Lower lobe of right lung (tissue), 2 donors: ENCODE measurements at regions not wholly inside any gene's neighbourhood (a gene's known extent, or its start where the extent isn't known, plus 50 kb on each side); places are given as distances from the start of the nearest gene placed in this dataset.
"Not testable (repeated sequence)": the region's sequence is repeated elsewhere in the genome, so short reads cannot be mapped to it uniquely, and the experiment has no call there.

Experiments
- ATAC-seq, 2 donors: fragments of 200-7000 bp; cut with Tn5 transposase; one replicate each; pipeline ENCODE4 v1.9.1; 2020 to 2022; ENCODE audit warnings: mild to moderate bottlenecking in 2 of 2, moderate library complexity in 2 of 2
- DNase-seq: peaks from one replicate; pipeline ENCODE4 v3.0.0-alpha.2; 2020
- H3K27ac ChIP-seq: fragments of 200-600 bp; one replicate; pipeline ENCODE4 v1.8.0; 2022
- H3K27me3 ChIP-seq: fragments of 200-600 bp; one replicate; pipeline ENCODE4 v1.8.0; 2022; ENCODE audit warnings: low read depth
- H3K36me3 ChIP-seq: fragments of 200-600 bp; one replicate; pipeline ENCODE4 v1.8.0; 2022; ENCODE audit warnings: mild to moderate bottlenecking
- H3K4me1 ChIP-seq: fragments of 200-600 bp; one replicate; pipeline ENCODE4 v1.8.0; 2022
- H3K4me3 ChIP-seq: fragments of 200-600 bp; one replicate; pipeline ENCODE4 v1.8.0; 2022; ENCODE audit warnings: mild to moderate bottlenecking
- H3K9me3 ChIP-seq: fragments of 200-600 bp; one replicate; pipeline ENCODE4 v1.8.0; 2022
- intact Hi-C: fragments of 100-400 bp; cut with DNase I; formaldehyde crosslinking; loops from one replicate; pipeline ENCODE4 v1.11.0; 2022
- TF ChIP-seq, protein P1 (sequence below): fragments of 200-600 bp; IDR thresholded peaks from one replicate; pipeline ENCODE4 v1.8.0; 2022; ENCODE audit warnings: antibody characterized with exemption, mild to moderate bottlenecking
- donor health status: DM: no; HTN: yes; CAD: no; lungs with severe emphysema.

- ATAC-seq (no peak), DNase-seq (no peak)
- H3K9me3 ChIP-seq: peaks cover 7% of the 10 kb centered on the region
- H3K4me3 ChIP-seq: no peak overlapping the region
- TF ChIP-seq, protein P1, sequence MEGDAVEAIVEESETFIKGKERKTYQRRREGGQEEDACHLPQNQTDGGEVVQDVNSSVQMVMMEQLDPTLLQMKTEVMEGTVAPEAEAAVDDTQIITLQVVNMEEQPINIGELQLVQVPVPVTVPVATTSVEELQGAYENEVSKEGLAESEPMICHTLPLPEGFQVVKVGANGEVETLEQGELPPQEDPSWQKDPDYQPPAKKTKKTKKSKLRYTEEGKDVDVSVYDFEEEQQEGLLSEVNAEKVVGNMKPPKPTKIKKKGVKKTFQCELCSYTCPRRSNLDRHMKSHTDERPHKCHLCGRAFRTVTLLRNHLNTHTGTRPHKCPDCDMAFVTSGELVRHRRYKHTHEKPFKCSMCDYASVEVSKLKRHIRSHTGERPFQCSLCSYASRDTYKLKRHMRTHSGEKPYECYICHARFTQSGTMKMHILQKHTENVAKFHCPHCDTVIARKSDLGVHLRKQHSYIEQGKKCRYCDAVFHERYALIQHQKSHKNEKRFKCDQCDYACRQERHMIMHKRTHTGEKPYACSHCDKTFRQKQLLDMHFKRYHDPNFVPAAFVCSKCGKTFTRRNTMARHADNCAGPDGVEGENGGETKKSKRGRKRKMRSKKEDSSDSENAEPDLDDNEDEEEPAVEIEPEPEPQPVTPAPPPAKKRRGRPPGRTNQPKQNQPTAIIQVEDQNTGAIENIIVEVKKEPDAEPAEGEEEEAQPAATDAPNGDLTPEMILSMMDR: no peak
- H3K4me1 ChIP-seq: peaks cover 9% of the 10 kb centered on the region
- intact Hi-C loops: no loop called here
- H3K36me3 ChIP-seq: no peaks in the 10 kb centered on the region
- no peak overlapping the region for H3K27ac ChIP-seq
- no peaks in the 10 kb centered on the region for H3K27me3 ChIP-seq
These were observed 99.3 kb upstream of the FN1 start for GRCh38 chr2:215535125-215535668.

DNA sequence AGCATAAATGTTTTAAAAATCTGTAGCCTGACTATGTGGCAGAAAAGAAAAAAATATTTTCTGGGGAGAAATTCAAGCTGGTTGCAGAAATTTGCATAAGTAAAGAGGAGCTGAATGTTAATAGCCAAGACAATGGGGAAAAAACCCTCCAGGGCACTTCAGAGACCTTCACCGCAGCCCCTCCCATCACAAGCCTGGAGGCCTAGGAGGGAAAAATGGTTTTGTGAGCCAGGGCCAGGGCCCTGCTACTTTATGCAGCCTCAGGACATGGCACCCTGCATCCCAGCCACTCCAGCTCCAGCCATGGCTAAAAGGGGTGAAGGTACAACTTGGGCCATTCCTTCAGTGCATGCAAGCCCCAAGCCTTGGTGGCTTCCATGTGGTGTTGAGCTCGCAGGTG is 97.8 kb upstream of the FN1 start:
- H3K27me3 ChIP-seq, H3K9me3 ChIP-seq, intact Hi-C loops, H3K27ac ChIP-seq, H3K36me3 ChIP-seq, ATAC-seq, H3K4me3 ChIP-seq, DNase-seq, H3K4me1 ChIP-seq: not testable (repeated sequence)

DNA sequence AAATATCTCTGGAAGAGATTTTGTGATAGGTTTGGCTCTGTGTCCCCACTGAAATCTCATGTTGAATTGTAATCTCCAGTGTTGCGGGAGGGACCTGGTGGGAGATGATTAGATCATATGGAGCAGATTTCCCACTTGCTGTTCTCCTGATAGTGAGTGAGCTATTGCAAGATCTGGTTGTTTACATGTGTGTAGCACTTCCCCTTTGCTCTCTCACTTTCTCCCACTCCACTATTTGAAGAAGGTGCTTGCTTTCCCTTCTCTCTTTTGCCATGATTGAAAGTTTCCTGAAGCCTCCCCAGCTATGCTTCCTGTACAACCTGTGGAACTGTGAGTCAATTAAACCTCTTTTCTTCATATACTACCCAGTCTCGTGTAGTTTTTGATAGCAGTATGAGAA is 97.0 kb upstream of the FN1 start:
- no peak overlapping the region for H3K4me3 ChIP-seq
- H3K27me3 ChIP-seq: no peaks in the 10 kb centered on the region
- intact Hi-C loops: no loop called here
- H3K4me1 ChIP-seq: peaks cover 9% of the 10 kb centered on the region
- H3K27ac ChIP-seq: no peak overlapping the region
- DNase-seq (no peak), ATAC-seq (no peak)
- H3K36me3 ChIP-seq: no peaks in the 10 kb centered on the region
- H3K9me3 ChIP-seq: peaks cover 7% of the 10 kb centered on the region
- TF ChIP-seq, protein P1: no peak

DNA sequence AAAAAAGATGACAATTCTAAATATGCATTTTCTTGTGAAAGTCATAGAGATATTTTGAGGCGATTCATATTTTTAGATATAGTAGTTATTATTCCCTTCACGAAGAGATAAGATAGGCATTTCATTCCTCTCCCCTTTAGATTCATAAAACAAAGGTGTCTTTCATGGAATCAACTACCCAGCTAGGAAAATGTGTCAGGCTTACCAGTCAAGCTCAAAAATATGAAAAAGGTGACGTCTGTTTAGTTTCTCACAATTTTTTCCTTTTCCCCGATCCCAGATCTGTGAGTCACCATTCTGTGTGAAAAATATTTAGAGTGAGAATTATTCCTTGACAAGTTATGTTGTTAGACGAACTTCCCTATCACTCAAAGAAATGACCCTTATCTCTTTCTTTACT is 95.4 kb upstream of the FN1 start:
- Histone ChIP-seq H3K9me3 (peaks cover 7% of the 10 kb centered on the region), H3K4me3 (no peak overlapping the region), H3K27ac (no peak overlapping the region), H3K4me1 (peaks cover 7% of the 10 kb centered on the region), H3K36me3 (no peaks in the 10 kb centered on the region), H3K27me3 (no peaks in the 10 kb centered on the region)
- DNase-seq (no peak), ATAC-seq (no peak)
- TF ChIP-seq, protein P1: no peak
- intact Hi-C loops: no loop called here

- intact Hi-C loops: no loop called here
- H3K4me1 ChIP-seq: no peaks in the 10 kb centered on the region
These were observed 94.5 kb upstream of the FN1 start for GRCh38 chr2:215530191-215530968.

DNA sequence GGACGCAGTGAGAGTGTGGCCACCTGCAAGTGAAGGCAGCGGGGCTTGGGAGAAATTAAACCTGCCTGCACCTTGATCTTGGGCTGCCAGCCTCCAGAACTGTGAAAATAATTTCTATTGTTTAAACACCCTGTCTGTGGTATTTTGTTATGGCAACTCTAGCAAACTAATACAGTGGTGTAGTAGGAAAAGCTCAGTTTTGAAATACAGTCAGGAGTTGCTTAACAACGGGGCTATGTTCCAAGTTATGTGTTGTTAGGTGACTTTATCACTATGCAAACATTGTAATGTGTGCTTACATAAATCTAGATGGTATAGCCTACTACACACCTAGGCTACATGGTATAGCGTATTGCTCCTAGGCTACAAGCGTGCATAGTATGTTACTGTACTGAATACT is 93.4 kb upstream of the FN1 start:
- Histone ChIP-seq H3K36me3 (no peaks in the 10 kb centered on the region), H3K27ac (no peak overlapping the region), H3K9me3 (peaks cover 6% of the 10 kb centered on the region), H3K4me1 (no peaks in the 10 kb centered on the region), H3K4me3 (no peak overlapping the region), H3K27me3 (no peaks in the 10 kb centered on the region)
- ATAC-seq (peak in 1 of 2 donors; percentile 37), DNase-seq (no peak)
- TF ChIP-seq, protein P1: no peak
- intact Hi-C loops: no loop called here

More at GRCh38 chr2:215530191-215530968, 94.5 kb upstream of the FN1 start:
- TF ChIP-seq, protein P1: no peak
- DNase-seq (no peak), ATAC-seq (no peak)
- Histone ChIP-seq H3K27me3 (no peaks in the 10 kb centered on the region), H3K4me3 (no peak overlapping the region), H3K9me3 (peaks cover 7% of the 10 kb centered on the region), H3K27ac (no peak overlapping the region), H3K36me3 (no peaks in the 10 kb centered on the region)
